ENCODE measurements at regions not wholly inside any gene's neighbourhood (a gene's known extent, or its start where the extent isn't known, plus 50 kb on each side); places are given as distances from the start of the nearest gene placed in this dataset.

GRCh38 chr4:73929278-73929677 is 52.5 kb downstream of the PF4 start:
- DNase-seq = no peak

GRCh38 chr4:73923631-73923937 is 54.4 kb downstream of the CXCL1 start:
- DNase-seq = no peak

- peak; percentile 32 for DNase-seq
Observed at GRCh38 chr4:73922766-73923630, 53.8 kb downstream of the CXCL1 start.

- DNase-seq = no peak
Observed at GRCh38 chr4:73922317-73922716, 53.1 kb downstream of the CXCL1 start.

Data from amniotic stem cell (primary cell).